ENCODE measurements at regions not wholly inside any gene's neighbourhood (a gene's known extent, or its start where the extent isn't known, plus 50 kb on each side); places are given as distances from the start of the nearest gene placed in this dataset.
A peak's percentile ranks its signal among the peaks of the same experiment; 100 is the strongest.

- Histone ChIP-seq H3K4me3 (no peak overlapping the region), H3K27me3 (no peaks in the 10 kb centered on the region), H3K9me3 (no peaks in the 10 kb centered on the region), H3K36me3 (no peaks in the 10 kb centered on the region), H3K4me1 (peaks cover 0 to 10% (median 0%) of the 10 kb centered on the region in 9 donors), H3K27ac (no peak overlapping the region)
- ATAC-seq = no peak
- intact Hi-C loops (cut with DNase I) = no loop called here
- whole genome bisulfite sequencing, 2 donors = 86 to 93% methylated on average over 2 of the region's 2 CpGs
- no peak for TF ChIP-seq CTCF (IDR thresholded peaks at IDR 0.05)
- no peak for DNase-seq
Observed at GRCh38 chr3:34359064-34359463, 560.6 kb downstream of the PDCD6IP start.

- intact Hi-C loops (cut with DNase I) = no loop called here
- Histone ChIP-seq H3K36me3 (no peaks in the 10 kb centered on the region), H3K27ac (no peak overlapping the region), H3K27me3 (no peaks in the 10 kb centered on the region), H3K4me3 (no peak overlapping the region), H3K9me3 (no peaks in the 10 kb centered on the region), H3K4me1 (peaks cover 0 to 12% (median 0%) of the 10 kb centered on the region in 9 donors)
- DNase-seq (no peak), ATAC-seq (no peak)
- WGBS, 2 donors = 82 to 94% methylated on average over 5 of the region's 5 CpGs
- TF ChIP-seq CTCF (IDR thresholded peaks at IDR 0.05) = no peak
Observed at GRCh38 chr3:34360713-34361112, 562.3 kb downstream of the PDCD6IP start.

- TF ChIP-seq CTCF (IDR thresholded peaks at IDR 0.05) = no peak
- H3K9me3 ChIP-seq = no peaks in the 10 kb centered on the region
- no peaks in the 10 kb centered on the region for H3K36me3 ChIP-seq
- no peak overlapping the region for H3K4me3 ChIP-seq
- H3K27ac ChIP-seq = no peak overlapping the region
- no peaks in the 10 kb centered on the region for H3K27me3 ChIP-seq
- intact Hi-C loops (cut with DNase I) = no loop called here
- H3K4me1 ChIP-seq = peaks cover 0 to 12% (median 0%) of the 10 kb centered on the region in 9 donors
- WGBS, 2 donors = 76 to 88% methylated on average over 5 of the region's 5 CpGs
- peak in 4 of 8 donors; percentile 27 to 53 (median 36) for ATAC-seq
- no peak for DNase-seq
Observed at GRCh38 chr3:34361921-34362320, 563.5 kb downstream of the PDCD6IP start.

GRCh38 chr3:34362910-34363309 is 564.5 kb downstream of the PDCD6IP start:
- DNase-seq (no peak), ATAC-seq (no peak)
- no peak overlapping the region for H3K4me3 ChIP-seq
- peaks cover 0 to 12% (median 0%) of the 10 kb centered on the region in 9 donors for H3K4me1 ChIP-seq
- intact Hi-C loops (cut with DNase I) = no loop called here
- TF ChIP-seq CTCF (IDR thresholded peaks at IDR 0.05) = no peak
- no peaks in the 10 kb centered on the region for H3K27me3 ChIP-seq
- WGBS, 2 donors = 78 to 87% methylated on average over 5 of the region's 5 CpGs
- no peaks in the 10 kb centered on the region for H3K36me3 ChIP-seq
- H3K27ac ChIP-seq = no peak overlapping the region
- no peaks in the 10 kb centered on the region for H3K9me3 ChIP-seq

- no peak for ATAC-seq
- intact Hi-C loops (cut with DNase I) = no loop called here
- no peak for TF ChIP-seq CTCF (IDR thresholded peaks at IDR 0.05)
Observed at GRCh38 chr3:34363881-34364280, 565.5 kb downstream of the PDCD6IP start.

More at GRCh38 chr3:34363881-34364280, 565.5 kb downstream of the PDCD6IP start:
- H3K9me3 ChIP-seq = no peaks in the 10 kb centered on the region
- H3K36me3 ChIP-seq = no peaks in the 10 kb centered on the region
- H3K27me3 ChIP-seq = no peaks in the 10 kb centered on the region
- H3K4me1 ChIP-seq = peaks cover 0 to 12% (median 0%) of the 10 kb centered on the region in 9 donors
- no peak overlapping the region for H3K27ac ChIP-seq
- DNase-seq = no peak
- H3K4me3 ChIP-seq = no peak overlapping the region

Data from heart right ventricle (tissue), 16 donors.